ENCODE measurements at regions not wholly inside any gene's neighbourhood (a gene's known extent, or its start where the extent isn't known, plus 50 kb on each side); places are given as distances from the start of the nearest gene placed in this dataset.

- TF ChIP-seq, protein P1, sequence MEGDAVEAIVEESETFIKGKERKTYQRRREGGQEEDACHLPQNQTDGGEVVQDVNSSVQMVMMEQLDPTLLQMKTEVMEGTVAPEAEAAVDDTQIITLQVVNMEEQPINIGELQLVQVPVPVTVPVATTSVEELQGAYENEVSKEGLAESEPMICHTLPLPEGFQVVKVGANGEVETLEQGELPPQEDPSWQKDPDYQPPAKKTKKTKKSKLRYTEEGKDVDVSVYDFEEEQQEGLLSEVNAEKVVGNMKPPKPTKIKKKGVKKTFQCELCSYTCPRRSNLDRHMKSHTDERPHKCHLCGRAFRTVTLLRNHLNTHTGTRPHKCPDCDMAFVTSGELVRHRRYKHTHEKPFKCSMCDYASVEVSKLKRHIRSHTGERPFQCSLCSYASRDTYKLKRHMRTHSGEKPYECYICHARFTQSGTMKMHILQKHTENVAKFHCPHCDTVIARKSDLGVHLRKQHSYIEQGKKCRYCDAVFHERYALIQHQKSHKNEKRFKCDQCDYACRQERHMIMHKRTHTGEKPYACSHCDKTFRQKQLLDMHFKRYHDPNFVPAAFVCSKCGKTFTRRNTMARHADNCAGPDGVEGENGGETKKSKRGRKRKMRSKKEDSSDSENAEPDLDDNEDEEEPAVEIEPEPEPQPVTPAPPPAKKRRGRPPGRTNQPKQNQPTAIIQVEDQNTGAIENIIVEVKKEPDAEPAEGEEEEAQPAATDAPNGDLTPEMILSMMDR (IDR thresholded peaks at IDR 0.05; ENCODE audit: low read depth, low read length): no peak
- DNase-seq (ENCODE audit: extremely low read depth, low read depth): no peak
Observed at GRCh38 chr3:176969066-176969465, 228.2 kb downstream of the TBL1XR1 start.

- TF ChIP-seq, protein P1 (IDR thresholded peaks at IDR 0.05; ENCODE audit: low read depth, low read length): no peak
- DNase-seq (ENCODE audit: extremely low read depth, low read depth): no peak
Observed at GRCh38 chr3:176968631-176969030, 228.7 kb downstream of the TBL1XR1 start.

GRCh38 chr3:176967522-176967921 is 229.8 kb downstream of the TBL1XR1 start:
- TF ChIP-seq, protein P1 (IDR thresholded peaks at IDR 0.05; ENCODE audit: low read depth, low read length): no peak
- DNase-seq (ENCODE audit: extremely low read depth, low read depth): no peak

- TF ChIP-seq, protein P1 (IDR thresholded peaks at IDR 0.05; ENCODE audit: low read depth, low read length): no peak
- no peak for DNase-seq (ENCODE audit: extremely low read depth, low read depth)
Observed at GRCh38 chr3:176964661-176965060, 232.6 kb downstream of the TBL1XR1 start.

DNA sequence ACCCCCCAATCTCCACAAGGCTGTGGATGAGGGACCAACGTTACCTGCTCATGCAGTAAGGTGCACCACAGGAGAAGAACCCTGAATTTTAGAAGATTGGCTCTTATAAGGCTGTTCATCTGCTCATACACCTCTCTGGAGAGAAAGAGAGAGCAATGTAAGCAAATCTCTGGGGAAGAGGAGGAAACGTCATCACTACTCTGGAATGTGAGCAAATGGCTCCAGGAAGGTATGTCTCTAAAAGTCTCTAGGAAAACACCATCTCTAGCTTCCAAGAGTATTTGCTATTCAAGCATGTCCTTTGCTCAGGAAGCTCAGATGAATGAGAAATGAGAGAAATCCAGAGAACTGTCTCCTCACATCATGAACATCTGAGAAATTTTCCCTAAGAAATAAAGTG is 235.4 kb downstream of the TBL1XR1 start:
- TF ChIP-seq, protein P1 (IDR thresholded peaks at IDR 0.05; ENCODE audit: low read depth, low read length): no peak
- no peak for DNase-seq (ENCODE audit: extremely low read depth, low read depth)

DNA sequence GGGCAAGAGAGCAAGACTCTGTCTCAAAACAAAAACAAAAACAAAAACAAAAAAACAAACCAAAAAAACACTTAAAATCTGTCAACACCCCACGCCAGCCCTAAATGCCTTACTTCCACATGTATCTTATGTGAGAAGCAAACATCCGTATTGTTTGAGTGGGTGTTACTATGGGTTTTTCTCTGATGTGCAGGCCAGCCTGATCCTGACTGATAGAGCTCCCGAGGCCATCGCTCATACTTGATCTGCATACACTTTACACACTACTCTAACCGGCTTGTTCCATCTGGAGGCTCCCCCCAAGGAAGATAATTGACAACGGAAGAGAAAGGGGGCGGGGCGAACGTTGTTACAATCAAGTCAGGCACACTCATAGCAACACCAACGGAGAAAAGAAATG is 237.4 kb downstream of the TBL1XR1 start:
- DNase-seq (ENCODE audit: extremely low read depth, low read depth): no peak

GRCh38 chr3:176958560-176958959 is 238.7 kb downstream of the TBL1XR1 start:
- TF ChIP-seq, protein P1 (IDR thresholded peaks at IDR 0.05; ENCODE audit: low read depth, low read length): no peak
- no peak for DNase-seq (ENCODE audit: extremely low read depth, low read depth)

More for the DNA sequence above, 237.4 kb downstream of the TBL1XR1 start:
- TF ChIP-seq, protein P1 (IDR thresholded peaks at IDR 0.05; ENCODE audit: low read depth, low read length): no peak

All from AG09319 (cell line).